HepG2 (cell line): ENCODE measurements at regions not wholly inside any gene's neighbourhood (a gene's known extent, or its start where the extent isn't known, plus 50 kb on each side); places are given as distances from the start of the nearest gene placed in this dataset.
A peak's percentile ranks its signal among the peaks of the same experiment; 100 is the strongest.

Source experiments
- CC2D1A ChIP-seq: sonication (generic); formaldehyde crosslinking; IDR thresholded peaks from 2 replicates; pipeline ENCODE4 v1.8.1; 2023; ENCODE audit warnings: mild to moderate bottlenecking, missing genetic modification reagents
- HNF4A ChIP-seq: sonication (generic); formaldehyde crosslinking; IDR thresholded peaks from 2 replicates; pipeline ENCODE4 v1.4.0; 2020; ENCODE audit warnings: missing genetic modification reagents
- JUN ChIP-seq: sonication (generic); formaldehyde crosslinking; IDR thresholded peaks from 2 replicates; pipeline ENCODE4 v1.4.0; 2020; ENCODE audit warnings: mild to moderate bottlenecking, missing genetic modification reagents
- JUND ChIP-seq: sonication (generic); formaldehyde crosslinking; IDR thresholded peaks from 2 replicates; pipeline ENCODE4 v1.8.0; 2022; ENCODE audit warnings: mild to moderate bottlenecking, missing genetic modification reagents
- NFAT5 ChIP-seq: sonication (generic); formaldehyde crosslinking; IDR thresholded peaks from 2 replicates; pipeline ENCODE4 v1.4.0; 2020; ENCODE audit warnings: missing genetic modification reagents
- NR1H2 ChIP-seq: sonication (generic); formaldehyde crosslinking; IDR thresholded peaks from 2 replicates; pipeline ENCODE4 v1.8.1; 2022; ENCODE audit warnings: low read depth, missing genetic modification reagents, borderline replicate concordance
- PBX3 ChIP-seq: sonication (generic); formaldehyde crosslinking; IDR thresholded peaks from 2 replicates; pipeline ENCODE4 v1.8.1; 2023; ENCODE audit warnings: missing genetic modification reagents, inconsistent platforms, borderline replicate concordance
- SMC3 ChIP-seq: IDR thresholded peaks from 2 replicates; pipeline ENCODE4 v1.6.1; 2011; ENCODE audit warnings: low read length, improper control_type of control experiment
- TBP ChIP-seq: sonication (generic); formaldehyde crosslinking; IDR thresholded peaks from 2 replicates; pipeline ENCODE4 v1.5.0; 2020; ENCODE audit warnings: missing genetic modification reagents
- TBX2 ChIP-seq: sonication (generic); formaldehyde crosslinking; IDR thresholded peaks from 2 replicates; pipeline ENCODE4 v1.5.0; 2020; ENCODE audit warnings: missing genetic modification reagents, mild to moderate bottlenecking, borderline replicate concordance
- TIGD3 ChIP-seq: sonication (generic); formaldehyde crosslinking; IDR thresholded peaks from 2 replicates; pipeline ENCODE4 v1.5.1; 2020; ENCODE audit warnings: mild to moderate bottlenecking, missing genetic modification reagents, borderline replicate concordance
- ZBTB20 ChIP-seq: sonication (generic); formaldehyde crosslinking; IDR thresholded peaks from 2 replicates; pipeline ENCODE4 v1.8.1; 2023; ENCODE audit warnings: missing genetic modification reagents, low read depth, mild to moderate bottlenecking, borderline replicate concordance
- ZNF501 ChIP-seq: sonication (generic); formaldehyde crosslinking; IDR thresholded peaks from 2 replicates; pipeline ENCODE4 v1.5.1; 2020; ENCODE audit warnings: mild to moderate bottlenecking, moderate library complexity, missing genetic modification reagents
- ZNF646 ChIP-seq: sonication (generic); formaldehyde crosslinking; IDR thresholded peaks from 2 replicates; pipeline ENCODE4 v1.9.0; 2021; ENCODE audit warnings: mild to moderate bottlenecking, missing genetic modification reagents
- ZNF749 ChIP-seq: sonication (generic); formaldehyde crosslinking; IDR thresholded peaks from 2 replicates; pipeline ENCODE4 v1.8.0; 2022; ENCODE audit warnings: mild to moderate bottlenecking, missing genetic modification reagents, moderate library complexity, borderline replicate concordance
- ZNF781 ChIP-seq: sonication (generic); formaldehyde crosslinking; IDR thresholded peaks from 2 replicates; pipeline ENCODE4 v1.5.1; 2020; ENCODE audit warnings: borderline replicate concordance, mild to moderate bottlenecking, missing genetic modification reagents; ENCODE audit errors: not compliant biosample characterization
- ZSCAN29 ChIP-seq: sonication (generic); formaldehyde crosslinking; conservative IDR thresholded peaks from 2 replicates; pipeline ENCODE4 v1.4.0; 2020; ENCODE audit warnings: mild to moderate bottlenecking, missing genetic modification reagents

- TF ChIP-seq TBX2 (CRISPR knock-in tag) (no peak), ZNF501 (no peak), ZSCAN29 (CRISPR knock-in tag) (no peak), HNF4A (CRISPR knock-in tag) (peak; percentile 69), CC2D1A (CRISPR knock-in tag) (no peak), NFAT5 (CRISPR knock-in tag) (no peak), ZNF749 (CRISPR knock-in tag) (no peak), JUND (no peak), ZNF646 (CRISPR knock-in tag) (no peak), JUN (no peak), TBP (no peak), TIGD3 (CRISPR knock-in tag) (no peak), NR1H2 (CRISPR knock-in tag) (no peak), ZNF781 (no peak), PBX3 (no peak), SMC3 (no peak), ZBTB20 (CRISPR knock-in tag) (peak; percentile 56; the same call in 1 of the 2 replicates)
Observed at GRCh38 chr1:82106672-82107071, 305.9 kb downstream of the ADGRL2 start (continued).
